ENCODE measurements at regions not wholly inside any gene's neighbourhood (a gene's known extent, or its start where the extent isn't known, plus 50 kb on each side); places are given as distances from the start of the nearest gene placed in this dataset.

DNA sequence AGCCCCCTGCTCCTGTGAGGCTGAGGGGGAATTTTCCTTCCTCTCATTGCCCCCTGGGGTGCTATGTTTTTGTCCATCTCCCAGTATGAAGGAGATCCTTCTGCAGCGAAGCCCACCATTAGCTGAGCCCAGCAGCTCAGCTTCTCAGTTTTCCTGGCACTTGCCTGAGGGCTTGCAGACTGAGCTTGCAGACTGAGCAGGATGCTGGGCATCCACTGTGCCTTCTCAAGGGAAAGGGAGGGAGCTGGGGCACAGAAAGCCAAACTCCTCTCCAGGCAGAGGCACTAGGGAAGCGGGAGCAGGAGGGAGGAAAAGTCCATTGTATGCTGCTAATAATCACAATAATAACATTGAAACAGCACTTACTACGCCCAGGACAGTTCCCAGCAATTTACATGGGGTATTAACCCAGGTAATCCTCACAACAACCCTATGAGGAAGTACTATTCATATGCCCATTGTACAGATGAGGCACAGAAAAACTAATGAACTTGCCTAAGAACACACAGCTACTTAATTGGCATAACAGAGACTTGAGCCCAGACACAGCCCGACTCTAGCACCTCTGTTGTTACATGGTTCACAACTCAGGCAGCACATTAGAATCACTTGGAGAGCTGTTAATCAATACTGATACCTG lies 86.9 kb upstream of the SSBP2 start:
- Histone ChIP-seq H3K27ac (no peak overlapping the region), H3K4me3 (no peak overlapping the region), H3K4me1 (peaks cover 0 to 5% (median 3%) of the 10 kb centered on the region in 3 donors), H3K36me3 (no peaks in the 10 kb centered on the region), H3K9me3 (no peaks in the 10 kb centered on the region), H3K27me3 (no peaks in the 10 kb centered on the region)
- no peak for ATAC-seq
- TF ChIP-seq POLR2AphosphoS5 (IDR thresholded peaks at IDR 0.05) (no peak), POLR2A (IDR thresholded peaks at IDR 0.05) (no peak), EP300 (IDR thresholded peaks at IDR 0.05) (no peak)
- TF ChIP-seq, protein P1, sequence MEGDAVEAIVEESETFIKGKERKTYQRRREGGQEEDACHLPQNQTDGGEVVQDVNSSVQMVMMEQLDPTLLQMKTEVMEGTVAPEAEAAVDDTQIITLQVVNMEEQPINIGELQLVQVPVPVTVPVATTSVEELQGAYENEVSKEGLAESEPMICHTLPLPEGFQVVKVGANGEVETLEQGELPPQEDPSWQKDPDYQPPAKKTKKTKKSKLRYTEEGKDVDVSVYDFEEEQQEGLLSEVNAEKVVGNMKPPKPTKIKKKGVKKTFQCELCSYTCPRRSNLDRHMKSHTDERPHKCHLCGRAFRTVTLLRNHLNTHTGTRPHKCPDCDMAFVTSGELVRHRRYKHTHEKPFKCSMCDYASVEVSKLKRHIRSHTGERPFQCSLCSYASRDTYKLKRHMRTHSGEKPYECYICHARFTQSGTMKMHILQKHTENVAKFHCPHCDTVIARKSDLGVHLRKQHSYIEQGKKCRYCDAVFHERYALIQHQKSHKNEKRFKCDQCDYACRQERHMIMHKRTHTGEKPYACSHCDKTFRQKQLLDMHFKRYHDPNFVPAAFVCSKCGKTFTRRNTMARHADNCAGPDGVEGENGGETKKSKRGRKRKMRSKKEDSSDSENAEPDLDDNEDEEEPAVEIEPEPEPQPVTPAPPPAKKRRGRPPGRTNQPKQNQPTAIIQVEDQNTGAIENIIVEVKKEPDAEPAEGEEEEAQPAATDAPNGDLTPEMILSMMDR (IDR thresholded peaks at IDR 0.05): no peak
- WGBS, 2 donors (ENCODE audit: low coverage in 1 of 2): 90 to 94% methylated on average over 2 of the region's 4 CpGs

DNA sequence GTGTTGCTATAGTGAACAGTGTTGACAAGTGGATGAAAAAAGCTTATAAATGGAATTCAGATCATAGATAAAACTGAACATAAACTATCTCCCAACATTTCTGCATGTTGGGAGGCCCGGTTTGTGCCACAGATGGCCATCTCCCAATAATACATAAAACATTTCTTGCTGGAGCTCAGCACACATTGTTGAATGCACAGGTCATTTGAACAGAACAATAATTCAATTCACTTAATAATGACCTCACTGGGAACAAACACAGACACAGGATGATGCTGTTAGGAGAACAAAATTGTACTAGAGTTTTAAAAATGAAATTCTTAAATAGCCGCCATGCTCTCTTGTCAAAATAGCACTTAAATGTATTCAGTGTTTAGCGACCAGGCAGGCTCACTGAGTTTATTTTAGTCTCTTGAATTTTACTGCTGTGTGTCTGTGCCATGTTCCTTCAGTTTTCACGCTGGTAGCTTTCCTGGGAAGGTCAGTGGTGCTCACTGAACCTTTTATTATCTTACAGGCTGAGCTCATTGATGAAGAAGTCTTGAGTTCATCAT lies 85.0 kb upstream of the SSBP2 start:
- no peak for ATAC-seq
- TF ChIP-seq POLR2A (IDR thresholded peaks at IDR 0.05): no peak
- TF ChIP-seq, protein P1 (IDR thresholded peaks at IDR 0.05): no peak
- Histone ChIP-seq H3K4me3 (no peak overlapping the region), H3K9me3 (no peaks in the 10 kb centered on the region), H3K36me3 (no peaks in the 10 kb centered on the region), H3K27ac (peak overlapping the region in 1 of 4 donors; percentile 13), H3K4me1 (no peaks in the 10 kb centered on the region), H3K27me3 (no peaks in the 10 kb centered on the region)
- 49 to 76% methylated on average over 2 to 4 of the region's 4 CpGs for WGBS, 2 donors (ENCODE audit: low coverage in 1 of 2)

DNA sequence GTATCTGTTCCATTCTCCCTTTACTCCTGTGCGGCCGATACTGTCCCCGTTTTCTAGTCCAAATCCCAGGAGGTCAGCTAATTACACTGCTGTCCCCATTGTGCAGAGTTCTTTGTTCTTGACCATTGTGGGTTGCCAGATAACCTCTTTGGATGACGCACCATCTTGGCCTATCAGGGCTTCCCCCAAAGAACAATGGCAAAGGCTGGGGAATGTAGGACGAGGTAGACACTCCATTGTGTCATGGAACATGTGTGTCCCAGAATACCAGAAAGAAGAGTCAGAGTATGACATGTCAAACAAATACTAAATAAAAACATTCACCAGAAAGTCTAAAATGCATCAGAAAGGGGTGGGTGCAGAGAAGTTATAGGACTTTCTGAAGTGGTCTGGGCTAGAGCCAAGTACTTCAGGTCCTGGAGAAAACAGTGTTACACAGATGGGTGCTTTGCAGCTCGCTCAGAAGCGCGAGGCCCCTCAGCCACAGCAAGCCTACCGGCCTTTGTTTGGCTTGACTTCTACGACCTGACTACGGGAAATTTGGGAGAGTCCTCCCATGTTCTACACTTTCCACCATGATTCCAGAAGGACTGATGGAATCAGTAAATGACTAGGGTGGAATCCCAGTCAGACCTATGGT lies 83.2 kb upstream of the SSBP2 start:
- Histone ChIP-seq H3K4me3 (no peak overlapping the region), H3K27ac (no peak overlapping the region), H3K36me3 (no peaks in the 10 kb centered on the region), H3K4me1 (no peaks in the 10 kb centered on the region), H3K9me3 (no peaks in the 10 kb centered on the region), H3K27me3 (no peaks in the 10 kb centered on the region)
- ATAC-seq: no peak
- WGBS, 2 donors (ENCODE audit: low coverage in 1 of 2): 95 to 100% methylated on average over 2 to 10 of the region's 11 CpGs
- TF ChIP-seq POLR2A (IDR thresholded peaks at IDR 0.05) (no peak), POLR2AphosphoS5 (IDR thresholded peaks at IDR 0.05) (no peak), EP300 (IDR thresholded peaks at IDR 0.05) (no peak)
- TF ChIP-seq, protein P1 (IDR thresholded peaks at IDR 0.05): no peak

DNA sequence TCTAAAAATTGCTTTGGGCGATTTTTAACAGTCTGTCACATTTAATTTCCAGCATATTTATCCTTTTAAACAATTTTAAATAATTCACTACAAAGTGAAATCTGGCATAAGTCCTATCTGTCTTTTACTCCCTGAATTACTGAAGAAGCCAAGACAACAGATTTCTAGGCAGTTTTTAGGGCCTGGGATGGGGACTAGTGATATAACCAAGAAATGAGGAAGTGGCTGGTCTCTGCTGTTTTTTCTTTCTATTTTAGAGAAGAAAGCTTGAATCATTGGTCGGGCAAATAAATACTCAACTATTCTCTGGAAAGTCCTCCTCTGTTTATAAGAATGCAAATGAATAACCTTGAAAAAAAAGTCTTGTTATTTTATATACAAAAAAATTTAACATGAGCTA lies 79.7 kb upstream of the SSBP2 start:
- Histone ChIP-seq H3K9me3 (no peaks in the 10 kb centered on the region), H3K36me3 (no peaks in the 10 kb centered on the region), H3K27me3 (no peaks in the 10 kb centered on the region), H3K4me3 (no peak overlapping the region), H3K4me1 (peaks cover 0 to under 1% (median 0%) of the 10 kb centered on the region in 3 donors), H3K27ac (no peak overlapping the region)
- WGBS, 2 donors (ENCODE audit: low coverage in 1 of 2): 53 to 75% methylated on average over 1 to 2 of the region's 2 CpGs
- no peak for ATAC-seq
- TF ChIP-seq, protein P1 (IDR thresholded peaks at IDR 0.05): no peak
- TF ChIP-seq EP300 (IDR thresholded peaks at IDR 0.05): no peak
- no peak for TF ChIP-seq POLR2A (IDR thresholded peaks at IDR 0.05)

DNA sequence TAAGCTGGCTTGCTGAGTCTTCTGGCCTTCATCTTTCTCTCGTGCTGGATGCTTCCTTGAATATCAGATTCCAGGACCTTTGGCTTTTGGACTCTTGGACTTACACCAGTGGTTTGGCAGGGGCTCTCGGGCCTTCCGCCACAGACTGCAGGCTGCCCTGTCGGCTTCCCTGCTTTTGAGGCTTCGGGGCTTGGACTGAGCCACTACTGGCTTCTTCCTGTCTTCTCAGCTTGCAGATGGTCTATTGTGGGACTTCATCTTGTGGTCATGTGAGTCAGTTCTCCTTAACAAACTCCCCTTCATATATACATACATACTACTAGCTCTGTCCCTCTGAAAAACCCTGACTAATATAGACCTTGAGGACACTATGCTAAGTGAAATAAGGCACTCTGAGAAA lies 78.3 kb upstream of the SSBP2 start:
- Histone ChIP-seq H3K27ac (no peak overlapping the region), H3K4me3 (no peak overlapping the region), H3K9me3 (no peaks in the 10 kb centered on the region), H3K36me3 (no peaks in the 10 kb centered on the region), H3K4me1 (peaks cover 0 to 9% (median 0%) of the 10 kb centered on the region in 3 donors), H3K27me3 (no peaks in the 10 kb centered on the region)
- no peak for TF ChIP-seq POLR2AphosphoS5 (IDR thresholded peaks at IDR 0.05)
- ATAC-seq: no peak
- 46% methylated on average over 2 of the region's 5 CpGs; no CpG with 5 or more reads in 1 of the 2 donors for WGBS, 2 donors (ENCODE audit: low coverage in 1 of 2)
